ENCODE measurements at regions not wholly inside any gene's neighbourhood (a gene's known extent, or its start where the extent isn't known, plus 50 kb on each side); places are given as distances from the start of the nearest gene placed in this dataset.

GRCh38 chr7:12859761-12860160 lies 172.3 kb downstream of the ARL4A start:
- TF ChIP-seq CTCF (IDR thresholded peaks at IDR 0.05) = no peak
- intact Hi-C loops (cut with DNase I; ENCODE audit: low total_unique reads) = no loop called here
- H3K27me3 ChIP-seq = no peaks in the 10 kb centered on the region
- H3K4me3 ChIP-seq = no peak overlapping the region
- no peaks in the 10 kb centered on the region for H3K9me3 ChIP-seq
- H3K36me3 ChIP-seq = no peaks in the 10 kb centered on the region
- peaks cover 0 to 2% (median 0%) of the 10 kb centered on the region in 4 donors for H3K4me1 ChIP-seq
- no peak for DNase-seq
- no peak overlapping the region for H3K27ac ChIP-seq

DNA sequence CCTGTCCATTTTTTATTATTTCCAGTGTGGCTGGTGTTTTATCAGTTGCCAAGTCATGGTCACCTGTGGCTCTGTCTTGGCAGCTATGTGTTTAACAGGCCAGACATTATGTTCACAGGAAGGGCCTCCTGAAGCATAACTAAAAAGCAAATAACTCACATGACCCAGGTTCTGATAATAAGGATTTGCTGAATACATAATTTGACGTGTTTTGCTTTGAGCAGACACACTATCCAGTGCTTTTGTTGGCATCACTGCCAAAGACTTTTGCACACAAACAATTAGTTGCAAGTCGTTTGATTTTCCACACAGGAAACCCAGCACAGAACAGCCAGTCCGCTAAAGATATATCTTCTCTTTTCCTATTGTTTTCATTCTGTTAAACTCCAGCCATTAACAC lies 173.6 kb downstream of the ARL4A start:
- Histone ChIP-seq H3K4me1 (peaks cover 0 to 2% (median 0%) of the 10 kb centered on the region in 4 donors), H3K27ac (no peak overlapping the region), H3K9me3 (no peaks in the 10 kb centered on the region), H3K36me3 (no peaks in the 10 kb centered on the region), H3K27me3 (no peaks in the 10 kb centered on the region), H3K4me3 (no peak overlapping the region)
- no peak for TF ChIP-seq CTCF (IDR thresholded peaks at IDR 0.05)
- intact Hi-C loops (cut with DNase I; ENCODE audit: low total_unique reads) = no loop called here
- DNase-seq = no peak

DNA sequence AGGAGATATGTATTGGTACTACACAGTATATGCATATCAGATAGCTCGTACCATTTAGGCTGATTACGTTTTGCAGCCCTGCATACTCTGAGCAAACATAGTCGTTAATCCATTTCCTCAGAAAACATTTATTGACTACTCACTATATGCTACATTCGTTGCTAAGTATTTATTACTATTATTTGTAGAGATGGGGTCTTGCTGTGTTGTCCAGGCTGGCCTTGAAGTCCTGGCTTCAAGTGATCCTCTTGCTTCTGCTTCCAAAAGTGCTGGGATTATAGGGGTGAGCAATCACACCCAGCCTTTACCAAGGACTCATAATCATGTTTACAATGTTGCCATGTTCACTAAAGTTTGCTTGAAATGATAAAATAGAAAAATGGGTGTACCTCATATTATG lies 174.7 kb downstream of the ARL4A start:
- intact Hi-C loops (cut with DNase I; ENCODE audit: low total_unique reads) = no loop called here
- H3K4me3 ChIP-seq = no peak overlapping the region
- no peak for DNase-seq
- no peaks in the 10 kb centered on the region for H3K9me3 ChIP-seq
- no peak overlapping the region for H3K27ac ChIP-seq
- peaks cover 0 to 2% (median 0%) of the 10 kb centered on the region in 4 donors for H3K4me1 ChIP-seq
- H3K36me3 ChIP-seq = no peaks in the 10 kb centered on the region
- no peak for TF ChIP-seq CTCF (IDR thresholded peaks at IDR 0.05)
- no peaks in the 10 kb centered on the region for H3K27me3 ChIP-seq

DNA sequence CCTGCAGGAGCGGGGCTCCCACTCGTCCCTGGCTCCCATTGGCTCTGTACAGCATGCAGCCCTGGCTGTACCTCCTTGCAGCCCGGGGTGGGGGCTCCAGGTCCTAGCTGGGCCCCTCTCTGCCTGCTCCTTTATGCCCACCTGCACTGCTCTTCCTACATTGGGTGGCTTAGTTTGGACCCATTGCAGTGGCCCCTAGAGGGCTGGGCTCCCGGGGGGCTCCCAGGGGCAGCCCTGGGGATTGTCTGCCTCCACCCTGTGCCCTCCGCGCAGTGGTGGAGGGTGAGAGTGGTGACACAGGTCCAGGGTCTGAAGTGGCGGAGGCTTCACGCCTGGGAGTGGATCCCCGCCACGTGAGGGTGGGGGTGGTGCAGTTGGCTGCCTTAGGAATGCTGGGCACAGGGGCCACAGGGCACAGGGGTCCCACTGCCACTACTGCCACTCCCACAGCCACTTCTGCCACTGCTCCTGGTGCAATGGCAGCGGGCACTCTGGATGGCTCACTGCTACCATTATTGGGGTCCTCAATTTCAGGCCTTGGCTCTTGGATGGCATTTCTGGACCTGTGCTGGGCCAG lies 177.1 kb downstream of the ARL4A start:
- no peak for TF ChIP-seq CTCF (IDR thresholded peaks at IDR 0.05)
- no peaks in the 10 kb centered on the region for H3K9me3 ChIP-seq
- H3K27me3 ChIP-seq = no peaks in the 10 kb centered on the region
- intact Hi-C loops (cut with DNase I; ENCODE audit: low total_unique reads) = no loop called here
- H3K36me3 ChIP-seq = no peaks in the 10 kb centered on the region
- H3K4me3 ChIP-seq = no peak overlapping the region
- no peak overlapping the region for H3K27ac ChIP-seq
- no peak for DNase-seq
- peaks cover 0 to 2% (median 0%) of the 10 kb centered on the region in 4 donors for H3K4me1 ChIP-seq

DNA sequence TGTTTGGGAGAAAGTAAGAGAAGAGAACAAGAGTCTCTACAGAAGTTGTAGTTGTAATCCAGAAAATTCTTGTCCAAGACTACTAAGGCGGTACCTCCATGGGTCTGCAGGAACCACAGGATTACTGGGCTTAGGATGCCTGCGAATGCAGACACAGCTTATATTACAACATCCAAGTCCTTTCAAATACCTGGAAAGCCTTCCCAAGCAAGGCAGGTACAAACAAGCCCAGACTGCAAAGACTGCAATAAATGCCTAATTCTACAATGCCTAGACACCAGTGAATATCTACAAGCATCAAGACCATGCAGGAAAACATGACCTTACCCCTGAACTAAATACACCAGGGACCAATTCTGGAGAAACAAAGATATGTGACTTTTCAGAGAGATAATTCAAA lies 178.2 kb downstream of the ARL4A start:
- peaks cover 0 to 2% (median 0%) of the 10 kb centered on the region in 4 donors for H3K4me1 ChIP-seq
- no peak overlapping the region for H3K4me3 ChIP-seq
- TF ChIP-seq CTCF (IDR thresholded peaks at IDR 0.05) = no peak
- H3K27me3 ChIP-seq = no peaks in the 10 kb centered on the region
- no peaks in the 10 kb centered on the region for H3K9me3 ChIP-seq
- no peak for DNase-seq
- no peaks in the 10 kb centered on the region for H3K36me3 ChIP-seq
- intact Hi-C loops (cut with DNase I; ENCODE audit: low total_unique reads) = no loop called here
- H3K27ac ChIP-seq = no peak overlapping the region

GRCh38 chr7:12866207-12866606 lies 178.8 kb downstream of the ARL4A start:
- intact Hi-C loops (cut with DNase I; ENCODE audit: low total_unique reads) = no loop called here
- Histone ChIP-seq H3K9me3 (no peaks in the 10 kb centered on the region), H3K4me3 (no peak overlapping the region), H3K4me1 (peaks cover 0 to 2% (median 0%) of the 10 kb centered on the region in 4 donors), H3K27me3 (no peaks in the 10 kb centered on the region), H3K27ac (no peak overlapping the region), H3K36me3 (no peaks in the 10 kb centered on the region)
- no peak for TF ChIP-seq CTCF (IDR thresholded peaks at IDR 0.05)
- DNase-seq = no peak
